ENCODE measurements at regions not wholly inside any gene's neighbourhood (a gene's known extent, or its start where the extent isn't known, plus 50 kb on each side); places are given as distances from the start of the nearest gene placed in this dataset.

DNA sequence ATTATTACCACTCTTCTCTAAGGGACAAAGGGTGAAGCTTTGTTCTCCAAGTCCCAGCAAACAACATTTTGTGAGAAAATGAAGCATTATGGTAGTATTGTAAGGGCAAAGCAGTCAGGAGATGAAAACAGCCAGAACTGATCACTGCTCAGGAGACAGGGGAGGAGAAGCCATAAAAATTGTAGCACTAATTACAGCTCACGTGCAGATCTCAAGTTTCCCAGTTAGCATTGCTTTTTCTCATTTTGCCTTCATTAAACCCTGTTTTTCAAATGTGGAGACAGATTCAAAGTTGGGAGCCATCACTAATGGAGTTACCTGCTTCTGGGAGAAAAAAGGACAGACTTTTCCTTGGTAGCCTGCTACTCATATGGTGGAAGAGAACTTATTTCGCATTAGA lies 210.9 kb upstream of the PDE10A start:
- no peak for FAIRE-seq
- TF ChIP-seq, protein P1, sequence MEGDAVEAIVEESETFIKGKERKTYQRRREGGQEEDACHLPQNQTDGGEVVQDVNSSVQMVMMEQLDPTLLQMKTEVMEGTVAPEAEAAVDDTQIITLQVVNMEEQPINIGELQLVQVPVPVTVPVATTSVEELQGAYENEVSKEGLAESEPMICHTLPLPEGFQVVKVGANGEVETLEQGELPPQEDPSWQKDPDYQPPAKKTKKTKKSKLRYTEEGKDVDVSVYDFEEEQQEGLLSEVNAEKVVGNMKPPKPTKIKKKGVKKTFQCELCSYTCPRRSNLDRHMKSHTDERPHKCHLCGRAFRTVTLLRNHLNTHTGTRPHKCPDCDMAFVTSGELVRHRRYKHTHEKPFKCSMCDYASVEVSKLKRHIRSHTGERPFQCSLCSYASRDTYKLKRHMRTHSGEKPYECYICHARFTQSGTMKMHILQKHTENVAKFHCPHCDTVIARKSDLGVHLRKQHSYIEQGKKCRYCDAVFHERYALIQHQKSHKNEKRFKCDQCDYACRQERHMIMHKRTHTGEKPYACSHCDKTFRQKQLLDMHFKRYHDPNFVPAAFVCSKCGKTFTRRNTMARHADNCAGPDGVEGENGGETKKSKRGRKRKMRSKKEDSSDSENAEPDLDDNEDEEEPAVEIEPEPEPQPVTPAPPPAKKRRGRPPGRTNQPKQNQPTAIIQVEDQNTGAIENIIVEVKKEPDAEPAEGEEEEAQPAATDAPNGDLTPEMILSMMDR (IDR thresholded peaks at IDR 0.05; ENCODE audit: borderline replicate concordance, extremely low read depth, insufficient read depth), result no peak

DNA sequence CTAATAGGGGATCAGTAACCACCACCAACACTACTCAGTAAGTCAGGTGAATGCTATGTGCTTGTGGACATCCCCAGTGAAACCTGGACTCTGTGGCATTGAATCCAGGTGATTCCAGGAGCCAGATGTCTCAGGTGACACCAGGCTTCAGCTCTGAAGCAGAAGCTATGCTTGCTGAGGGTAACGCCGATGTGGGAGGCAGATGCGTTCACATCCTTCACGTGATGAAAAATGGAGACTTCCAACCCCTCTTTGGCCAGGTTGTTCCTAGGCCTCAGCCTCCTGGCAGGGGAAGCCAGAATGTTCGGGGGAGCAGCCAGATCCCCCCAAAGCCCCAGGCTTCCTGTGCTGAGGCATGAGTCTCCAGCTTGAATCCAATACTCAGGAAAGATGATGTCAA lies 209.8 kb upstream of the PDE10A start:
- intact Hi-C loops (cut with DNase I), result no loop called here
- peaks cover 0 to 4% (median 3%) of the 10 kb centered on the region in 3 donors for H3K4me1 ChIP-seq (ENCODE audit: control insufficient read depth in 2 of 3, insufficient read depth in 2 of 3, low read depth in 1 of 3, low read length in 3 of 3)

More for the DNA sequence above, 210.9 kb upstream of the PDE10A start:
- H3K27ac ChIP-seq (ENCODE audit: low read depth in 2 of 2, low read length in 2 of 2), result no peak overlapping the region
- H3K4me1 ChIP-seq (ENCODE audit: control insufficient read depth in 2 of 3, insufficient read depth in 2 of 3, low read depth in 1 of 3, low read length in 3 of 3), result peaks cover 0 to 4% (median 3%) of the 10 kb centered on the region in 3 donors
- H3K27me3 ChIP-seq (ENCODE audit: control insufficient read depth, insufficient read depth, low read length), result no peaks in the 10 kb centered on the region
- intact Hi-C loops (cut with DNase I), result no loop called here
- H3K9me3 ChIP-seq (ENCODE audit: control insufficient read depth in 2 of 3, insufficient read depth in 1 of 3, low read length in 3 of 3), result peaks cover 0 to 10% (median 3%) of the 10 kb centered on the region in 3 donors
- DNase-seq, result peak in 3 of 5 donors; percentile 39 to 81 (median 75)
- H3K36me3 ChIP-seq (ENCODE audit: control insufficient read depth in 2 of 3, insufficient read depth in 3 of 3, low read length in 3 of 3), result no peaks in the 10 kb centered on the region
- no peak overlapping the region for H3K4me3 ChIP-seq (ENCODE audit: low read length in 3 of 3)
- H3K9ac ChIP-seq (ENCODE audit: low read length in 3 of 3), result no peak overlapping the region

DNA sequence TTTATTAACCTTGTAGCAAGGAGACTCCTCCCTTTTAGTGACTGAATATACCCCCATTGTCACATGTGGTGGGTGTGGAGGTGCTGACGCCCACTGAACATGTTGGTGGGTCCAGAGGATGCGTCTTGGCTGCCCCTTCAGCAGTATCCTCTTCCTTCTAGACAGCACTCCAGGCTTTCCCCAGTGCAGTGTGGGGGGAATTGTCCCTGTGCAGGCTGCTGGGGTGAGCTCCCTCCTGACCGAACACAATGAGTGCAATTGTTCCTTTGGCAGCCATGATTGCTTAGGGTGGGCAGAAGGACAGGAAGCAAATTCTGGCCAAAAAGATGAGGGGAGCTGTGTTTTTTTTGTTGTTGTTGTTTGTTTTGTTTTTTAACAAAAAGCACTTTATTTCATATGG lies 209.3 kb upstream of the PDE10A start:
- Histone ChIP-seq H3K4me3 (ENCODE audit: low read length in 3 of 3) (no peak overlapping the region), H3K9me3 (ENCODE audit: control insufficient read depth in 2 of 3, insufficient read depth in 1 of 3, low read length in 3 of 3) (peaks cover 0 to 10% (median 3%) of the 10 kb centered on the region in 3 donors), H3K9ac (ENCODE audit: low read length in 3 of 3) (no peak overlapping the region), H3K36me3 (ENCODE audit: control insufficient read depth in 2 of 3, insufficient read depth in 3 of 3, low read length in 3 of 3) (no peaks in the 10 kb centered on the region), H3K27me3 (ENCODE audit: control insufficient read depth, insufficient read depth, low read length) (no peaks in the 10 kb centered on the region), H3K4me1 (ENCODE audit: control insufficient read depth in 2 of 3, insufficient read depth in 2 of 3, low read depth in 1 of 3, low read length in 3 of 3) (peaks cover 0 to 4% (median 3%) of the 10 kb centered on the region in 3 donors), H3K27ac (ENCODE audit: low read depth in 2 of 2, low read length in 2 of 2) (no peak overlapping the region)
- FAIRE-seq, result no peak
- intact Hi-C loops (cut with DNase I), result no loop called here
- DNase-seq, result no peak
- TF ChIP-seq, protein P1 (IDR thresholded peaks at IDR 0.05; ENCODE audit: borderline replicate concordance, extremely low read depth, insufficient read depth), result no peak

More for the DNA sequence above, 209.8 kb upstream of the PDE10A start:
- TF ChIP-seq, protein P1 (IDR thresholded peaks at IDR 0.05; ENCODE audit: borderline replicate concordance, extremely low read depth, insufficient read depth), result no peak
- H3K36me3 ChIP-seq (ENCODE audit: control insufficient read depth in 2 of 3, insufficient read depth in 3 of 3, low read length in 3 of 3), result no peaks in the 10 kb centered on the region
- H3K27ac ChIP-seq (ENCODE audit: low read depth in 2 of 2, low read length in 2 of 2), result no peak overlapping the region
- H3K9me3 ChIP-seq (ENCODE audit: control insufficient read depth in 2 of 3, insufficient read depth in 1 of 3, low read length in 3 of 3), result peaks cover 0 to 10% (median 3%) of the 10 kb centered on the region in 3 donors
- no peak overlapping the region for H3K4me3 ChIP-seq (ENCODE audit: low read length in 3 of 3)
- H3K9ac ChIP-seq (ENCODE audit: low read length in 3 of 3), result no peak overlapping the region
- DNase-seq, result no peak
- FAIRE-seq, result no peak
- H3K27me3 ChIP-seq (ENCODE audit: control insufficient read depth, insufficient read depth, low read length), result no peaks in the 10 kb centered on the region

DNA sequence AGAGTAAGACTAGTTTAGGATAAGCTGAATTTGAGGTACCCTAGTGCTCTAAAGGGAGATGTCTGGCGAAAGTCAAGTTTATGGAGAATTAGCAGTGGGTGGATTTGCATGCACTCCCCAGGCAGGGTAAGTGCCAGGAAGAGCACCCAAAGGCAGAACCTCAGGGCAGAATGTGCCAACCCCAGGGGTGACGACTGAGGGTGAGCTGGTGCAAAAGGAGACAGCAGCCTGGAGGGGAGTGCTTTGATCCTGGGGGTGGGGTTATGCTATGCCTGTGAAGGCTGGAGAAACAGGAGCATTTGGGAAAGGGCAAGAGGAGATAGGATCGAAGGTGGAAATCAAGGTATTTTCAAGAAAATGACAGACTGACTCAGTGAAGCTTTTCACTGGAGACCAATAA lies 208.5 kb upstream of the PDE10A start:
- intact Hi-C loops (cut with DNase I), result no loop called here
- no peak overlapping the region for H3K4me3 ChIP-seq (ENCODE audit: low read length in 3 of 3)
- peaks cover 0 to 10% (median 3%) of the 10 kb centered on the region in 3 donors for H3K9me3 ChIP-seq (ENCODE audit: control insufficient read depth in 2 of 3, insufficient read depth in 1 of 3, low read length in 3 of 3)
- no peaks in the 10 kb centered on the region for H3K27me3 ChIP-seq (ENCODE audit: control insufficient read depth, insufficient read depth, low read length)
- no peaks in the 10 kb centered on the region for H3K36me3 ChIP-seq (ENCODE audit: control insufficient read depth in 2 of 3, insufficient read depth in 3 of 3, low read length in 3 of 3)
- H3K27ac ChIP-seq (ENCODE audit: low read depth in 2 of 2, low read length in 2 of 2), result no peak overlapping the region
- TF ChIP-seq, protein P1 (IDR thresholded peaks at IDR 0.05; ENCODE audit: borderline replicate concordance, extremely low read depth, insufficient read depth), result no peak
- DNase-seq (peak in 1 of 5 donors; percentile 37), FAIRE-seq (no peak)
- peaks cover 0 to 3% (median 0%) of the 10 kb centered on the region in 3 donors for H3K4me1 ChIP-seq (ENCODE audit: control insufficient read depth in 2 of 3, insufficient read depth in 2 of 3, low read depth in 1 of 3, low read length in 3 of 3)
- H3K9ac ChIP-seq (ENCODE audit: low read length in 3 of 3), result no peak overlapping the region

Data from kidney (tissue), 13 donors.